ENCODE measurements at regions not wholly inside any gene's neighbourhood (a gene's known extent, or its start where the extent isn't known, plus 50 kb on each side); places are given as distances from the start of the nearest gene placed in this dataset.

DNA sequence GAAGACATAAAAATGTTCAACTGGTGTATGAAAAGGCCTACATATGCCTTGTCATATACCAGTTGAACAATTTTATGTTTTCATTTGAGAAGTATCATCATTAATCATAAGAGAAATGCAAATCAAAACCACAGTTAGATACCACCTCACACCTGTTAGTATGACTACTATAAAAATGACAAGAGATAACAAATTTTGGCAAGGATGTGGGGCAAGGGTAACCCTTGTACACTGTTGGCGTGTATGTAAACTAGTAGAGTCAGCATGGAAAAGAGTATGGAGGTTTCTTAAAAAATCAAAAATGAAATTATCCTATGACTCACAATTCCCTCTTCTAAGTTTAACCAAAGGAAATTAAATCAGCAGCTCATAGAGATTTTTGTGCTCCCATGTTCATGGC, 250.4 kb upstream of the ST8SIA4 start:
- TF ChIP-seq CTCF (conservative IDR thresholded peaks at IDR 0.05; ENCODE audit: low read length) (no peak), EZH2phosphoT487 (IDR thresholded peaks at IDR 0.05; ENCODE audit: borderline replicate concordance) (no peak)
